Smooth muscle cell (in vitro differentiated cells): ENCODE measurements at regions not wholly inside any gene's neighbourhood (a gene's known extent, or its start where the extent isn't known, plus 50 kb on each side); places are given as distances from the start of the nearest gene placed in this dataset.
A peak's percentile ranks its signal among the peaks of the same experiment; 100 is the strongest.

Experiments used
- DNase-seq: peaks from one replicate; lab custom pipeline; 2025; ENCODE audit not compliant: unreplicated experiment; lab: John Stamatoyannopoulos, UW
- H2AFZ ChIP-seq: fragments of 200-600 bp; sonication (generic); 2 replicates; pipeline ENCODE4 v1.6.0; 2016; ENCODE audit warnings: antibody characterized with exemption, low read depth, mild to moderate bottlenecking
- H3F3A ChIP-seq: fragments of 200-600 bp; sonication (generic); 2 replicates; pipeline ENCODE4 v1.6.0; 2017; ENCODE audit warnings: antibody characterized with exemption, low read depth
- H3K27ac ChIP-seq: fragments of 200-600 bp; sonication (generic); 2 replicates; pipeline ENCODE4 v1.5.1; 2016; ENCODE audit warnings: low read depth, mild to moderate bottlenecking
- H3K27me3 ChIP-seq: fragments of 200-600 bp; sonication (generic); 2 replicates; pipeline ENCODE4 v1.6.1; 2016; ENCODE audit warnings: low read depth, mild to moderate bottlenecking
- H3K36me3 ChIP-seq: fragments of 200-600 bp; sonication (generic); 2 replicates; pipeline ENCODE4 v1.5.1; 2016; ENCODE audit warnings: low read depth
- H3K4me1 ChIP-seq: fragments of 200-600 bp; sonication (generic); 2 replicates; pipeline ENCODE4 v1.5.1; 2016; ENCODE audit warnings: low read depth
- H3K4me2 ChIP-seq: fragments of 200-600 bp; sonication (generic); 2 replicates; pipeline ENCODE4 v1.6.0; 2016; ENCODE audit warnings: mild to moderate bottlenecking
- H3K4me3 ChIP-seq: fragments of 200-600 bp; sonication (generic); 2 replicates; pipeline ENCODE4 v1.5.1; 2016; ENCODE audit warnings: mild to moderate bottlenecking
- H3K79me2 ChIP-seq: fragments of 200-600 bp; sonication (generic); 2 replicates; pipeline ENCODE4 v1.6.0; 2016; ENCODE audit warnings: low read depth, mild to moderate bottlenecking
- H3K9ac ChIP-seq: fragments of 200-600 bp; sonication (generic); 2 replicates; pipeline ENCODE4 v1.6.0; 2016; ENCODE audit warnings: low read depth
- H3K9me3 ChIP-seq: fragments of 200-600 bp; sonication (generic); replicated peaks from 2 replicates; pipeline ENCODE4 v1.5.1; 2016; ENCODE audit warnings: low read depth
- H4K20me1 ChIP-seq: fragments of 200-600 bp; sonication (generic); 2 replicates; pipeline ENCODE4 v1.6.0; 2016; ENCODE audit warnings: low read depth
- WGBS: methylation state at CpG from one replicate; pipeline ENCODE4 v1.1.7; 2016; ENCODE audit warnings: low lambda C conversion rate; 5-methylcytosine and 5-hydroxymethylcytosine counted together
- TF ChIP-seq, protein P1 (sequence below): fragments of 200-600 bp; sonication (generic); IDR thresholded peaks from 2 replicates; pipeline ENCODE4 v1.5.1; 2017; ENCODE audit warnings: borderline replicate concordance, mild to moderate bottlenecking, antibody characterized with exemption; ENCODE audit not compliant: insufficient read depth, poor library complexity, severe bottlenecking

GRCh38 chr2:14826518-14826917, 194.0 kb downstream of the LRATD1 start:
- H4K20me1 ChIP-seq: no peaks in the 10 kb centered on the region
- H3K4me1 ChIP-seq: no peaks in the 10 kb centered on the region
- DNase-seq: no peak
- H3K27me3 ChIP-seq: no peaks in the 10 kb centered on the region
- WGBS: 82% methylated on average over 1 of the region's 1 CpG
- H2AFZ ChIP-seq: no peak overlapping the region
- no peak overlapping the region for H3K4me3 ChIP-seq
- no peaks in the 10 kb centered on the region for H3K9me3 ChIP-seq
- no peak overlapping the region for H3K9ac ChIP-seq
- H3K4me2 ChIP-seq: no peak overlapping the region
- H3K36me3 ChIP-seq: no peaks in the 10 kb centered on the region
- H3K27ac ChIP-seq: peak overlapping the region; percentile 82
- TF ChIP-seq, protein P1, sequence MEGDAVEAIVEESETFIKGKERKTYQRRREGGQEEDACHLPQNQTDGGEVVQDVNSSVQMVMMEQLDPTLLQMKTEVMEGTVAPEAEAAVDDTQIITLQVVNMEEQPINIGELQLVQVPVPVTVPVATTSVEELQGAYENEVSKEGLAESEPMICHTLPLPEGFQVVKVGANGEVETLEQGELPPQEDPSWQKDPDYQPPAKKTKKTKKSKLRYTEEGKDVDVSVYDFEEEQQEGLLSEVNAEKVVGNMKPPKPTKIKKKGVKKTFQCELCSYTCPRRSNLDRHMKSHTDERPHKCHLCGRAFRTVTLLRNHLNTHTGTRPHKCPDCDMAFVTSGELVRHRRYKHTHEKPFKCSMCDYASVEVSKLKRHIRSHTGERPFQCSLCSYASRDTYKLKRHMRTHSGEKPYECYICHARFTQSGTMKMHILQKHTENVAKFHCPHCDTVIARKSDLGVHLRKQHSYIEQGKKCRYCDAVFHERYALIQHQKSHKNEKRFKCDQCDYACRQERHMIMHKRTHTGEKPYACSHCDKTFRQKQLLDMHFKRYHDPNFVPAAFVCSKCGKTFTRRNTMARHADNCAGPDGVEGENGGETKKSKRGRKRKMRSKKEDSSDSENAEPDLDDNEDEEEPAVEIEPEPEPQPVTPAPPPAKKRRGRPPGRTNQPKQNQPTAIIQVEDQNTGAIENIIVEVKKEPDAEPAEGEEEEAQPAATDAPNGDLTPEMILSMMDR: no peak
- H3F3A ChIP-seq: no peaks in the 10 kb centered on the region
- no peaks in the 10 kb centered on the region for H3K79me2 ChIP-seq

GRCh38 chr2:14827226-14828023, 194.9 kb downstream of the LRATD1 start:
- H3K27ac ChIP-seq: peak overlapping the region; percentile 82
- no peaks in the 10 kb centered on the region for H3K36me3 ChIP-seq
- H3K27me3 ChIP-seq: no peaks in the 10 kb centered on the region
- 63% methylated on average over 2 of the region's 2 CpGs for WGBS
- H3K4me2 ChIP-seq: no peak overlapping the region
- no peak overlapping the region for H2AFZ ChIP-seq
- H3K9ac ChIP-seq: no peak overlapping the region
- no peak overlapping the region for H3K4me3 ChIP-seq
- H3F3A ChIP-seq: no peaks in the 10 kb centered on the region
- TF ChIP-seq, protein P1: no peak
- H4K20me1 ChIP-seq: no peaks in the 10 kb centered on the region
- H3K9me3 ChIP-seq: no peaks in the 10 kb centered on the region
- DNase-seq: no peak
- H3K79me2 ChIP-seq: no peaks in the 10 kb centered on the region
- no peaks in the 10 kb centered on the region for H3K4me1 ChIP-seq

DNA sequence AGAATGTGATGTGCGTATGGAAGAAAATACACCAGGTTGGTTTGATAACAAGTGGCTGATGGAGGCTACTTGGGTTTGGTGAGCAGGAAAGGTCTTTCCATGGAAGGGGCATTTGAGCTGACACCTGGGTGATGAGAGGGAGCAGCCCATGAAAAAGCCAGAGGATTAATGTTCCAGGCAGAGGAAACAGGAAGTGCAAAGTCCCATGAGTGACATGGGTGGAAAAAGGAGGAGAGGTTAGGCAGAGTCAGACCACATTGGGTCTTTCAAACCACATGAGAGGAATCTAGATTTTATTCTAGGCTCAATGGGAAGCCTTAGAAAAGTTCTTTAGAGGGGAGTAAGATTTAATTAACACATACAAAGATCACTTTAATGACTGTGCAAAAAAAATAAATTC, 195.7 kb downstream of the LRATD1 start:
- TF ChIP-seq, protein P1: no peak
- Histone ChIP-seq H3K27me3 (no peaks in the 10 kb centered on the region), H3K27ac (peak overlapping the region; percentile 39), H3K4me1 (no peaks in the 10 kb centered on the region), H3F3A (no peaks in the 10 kb centered on the region), H3K36me3 (no peaks in the 10 kb centered on the region), H3K9ac (no peak overlapping the region), H3K9me3 (no peaks in the 10 kb centered on the region), H2AFZ (no peak overlapping the region), H3K4me3 (no peak overlapping the region), H4K20me1 (no peaks in the 10 kb centered on the region), H3K4me2 (no peak overlapping the region), H3K79me2 (no peaks in the 10 kb centered on the region)
- WGBS: 35% methylated on average over 1 of the region's 1 CpG
- DNase-seq: no peak

DNA sequence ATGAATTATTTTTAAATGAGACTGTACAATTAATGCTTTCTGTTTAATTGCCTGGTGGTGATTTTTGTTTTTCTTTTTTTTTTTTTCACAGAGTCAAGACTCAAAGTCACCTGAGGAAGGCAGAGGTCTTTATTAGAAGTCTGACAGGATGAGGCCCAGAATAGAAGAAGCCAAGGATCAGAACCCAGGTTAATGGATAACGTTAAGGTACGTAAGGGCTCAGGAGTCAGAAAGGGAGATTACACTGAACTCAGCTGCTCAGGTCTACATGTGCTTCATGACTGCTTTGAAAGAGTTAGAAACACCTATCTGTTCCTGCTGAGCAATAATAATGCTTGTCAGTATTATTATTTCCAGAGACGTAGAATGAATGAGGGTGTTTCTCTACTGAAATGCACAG, 196.5 kb downstream of the LRATD1 start:
- no peak overlapping the region for H3K4me2 ChIP-seq
- H3F3A ChIP-seq: no peaks in the 10 kb centered on the region
- H3K9ac ChIP-seq: no peak overlapping the region
- no peak overlapping the region for H3K4me3 ChIP-seq
- WGBS: 88% methylated on average over 3 of the region's 3 CpGs
- TF ChIP-seq, protein P1: no peak
- H3K9me3 ChIP-seq: no peaks in the 10 kb centered on the region
- no peaks in the 10 kb centered on the region for H3K4me1 ChIP-seq
- H3K36me3 ChIP-seq: no peaks in the 10 kb centered on the region
- H3K27me3 ChIP-seq: no peaks in the 10 kb centered on the region
- DNase-seq: no peak
- no peaks in the 10 kb centered on the region for H4K20me1 ChIP-seq
- no peaks in the 10 kb centered on the region for H3K79me2 ChIP-seq
- H3K27ac ChIP-seq: no peak overlapping the region
- H2AFZ ChIP-seq: no peak overlapping the region
